ENCODE measurements at regions not wholly inside any gene's neighbourhood (a gene's known extent, or its start where the extent isn't known, plus 50 kb on each side); places are given as distances from the start of the nearest gene placed in this dataset.

DNA sequence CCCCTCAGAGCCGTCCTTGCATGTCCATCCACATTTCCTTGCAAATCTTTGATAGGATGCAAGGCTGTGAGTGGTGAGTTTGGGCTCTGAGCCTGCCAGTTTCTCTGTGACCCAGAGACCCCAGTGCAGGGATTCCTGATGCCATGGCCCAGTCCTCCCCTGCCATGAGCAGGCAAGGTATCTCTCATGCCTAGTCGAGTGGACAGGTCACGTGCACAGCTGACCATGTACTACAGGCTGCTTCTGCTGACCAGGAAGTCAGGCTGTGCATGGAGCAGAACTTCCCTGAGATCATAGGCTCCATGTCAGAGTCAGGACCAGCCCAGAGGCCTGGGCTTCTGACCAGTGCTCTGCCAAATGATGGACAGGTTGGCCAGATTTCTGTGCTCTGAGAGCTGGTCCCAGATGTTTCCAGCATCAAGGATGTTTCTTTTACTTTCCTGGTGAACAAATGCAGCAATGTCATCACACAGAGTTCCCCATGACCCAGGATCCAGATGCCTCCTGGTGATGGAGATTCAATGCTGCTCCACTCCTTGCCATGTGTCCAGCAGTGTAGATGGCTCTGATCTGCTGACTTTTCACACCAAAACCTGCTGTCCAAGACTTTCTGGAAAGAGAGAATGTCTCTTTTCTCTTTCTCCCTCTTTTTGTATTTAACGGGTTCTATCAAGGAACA is 321.6 kb upstream of the HS6ST1 start:
- DNase-seq, result no peak

DNA sequence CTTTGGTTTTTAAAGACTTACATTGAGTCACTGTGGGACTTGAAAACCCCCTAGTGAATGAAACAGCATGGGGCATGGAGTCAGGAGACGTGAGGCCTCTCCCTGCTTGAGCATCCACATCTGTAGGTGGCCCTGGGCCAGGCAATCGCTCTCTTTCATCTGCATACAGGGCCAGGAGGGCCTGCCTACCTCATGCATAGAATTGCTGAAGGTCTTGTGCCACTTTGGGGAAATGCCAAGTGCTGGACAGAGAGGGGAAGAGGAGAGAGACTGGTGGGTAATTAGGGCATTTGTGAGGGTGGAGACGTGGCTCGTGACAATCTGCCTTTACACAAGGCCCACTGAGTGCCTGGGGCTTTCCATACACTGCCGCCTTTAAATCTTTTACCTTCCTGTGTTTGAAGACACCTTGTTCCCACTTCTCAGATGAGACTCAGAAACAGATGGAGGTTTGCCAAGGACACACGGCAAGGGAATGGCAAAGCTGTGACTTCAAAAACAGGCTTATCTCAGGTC is 322.2 kb upstream of the HS6ST1 start:
- no peak for DNase-seq

DNA sequence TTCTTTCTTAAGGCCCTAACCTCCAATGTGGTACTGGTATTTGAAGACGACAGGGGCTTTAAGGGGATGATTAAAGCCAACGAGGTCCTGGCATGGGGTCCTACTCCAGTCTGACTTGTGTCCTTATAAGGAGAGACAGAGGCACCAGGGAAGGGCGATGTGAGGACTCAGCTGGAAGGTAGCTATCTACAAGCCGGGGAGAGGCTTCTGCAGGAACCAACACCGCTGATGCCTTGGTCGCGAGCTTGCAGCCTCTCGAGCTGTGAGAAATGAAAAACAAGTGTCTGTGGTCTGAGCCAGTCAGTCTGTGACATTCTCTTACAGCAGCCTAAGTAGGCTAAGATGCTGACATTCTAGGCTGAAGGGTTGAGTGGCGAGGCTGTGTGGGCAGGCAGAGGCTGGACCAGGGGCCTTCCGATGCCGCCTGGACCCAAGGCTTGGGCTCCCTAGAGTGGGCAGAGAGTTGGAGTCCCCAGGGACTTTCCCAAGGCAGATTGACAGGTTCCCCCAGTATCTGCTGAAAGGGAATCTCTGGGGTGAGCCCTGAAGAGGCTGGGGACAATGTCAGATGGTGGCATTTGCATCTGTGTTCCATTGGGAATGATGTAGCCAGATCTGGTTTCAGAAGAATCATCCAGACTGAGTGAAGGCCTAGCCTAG is 322.9 kb upstream of the HS6ST1 start:
- DNase-seq, result no peak

DNA sequence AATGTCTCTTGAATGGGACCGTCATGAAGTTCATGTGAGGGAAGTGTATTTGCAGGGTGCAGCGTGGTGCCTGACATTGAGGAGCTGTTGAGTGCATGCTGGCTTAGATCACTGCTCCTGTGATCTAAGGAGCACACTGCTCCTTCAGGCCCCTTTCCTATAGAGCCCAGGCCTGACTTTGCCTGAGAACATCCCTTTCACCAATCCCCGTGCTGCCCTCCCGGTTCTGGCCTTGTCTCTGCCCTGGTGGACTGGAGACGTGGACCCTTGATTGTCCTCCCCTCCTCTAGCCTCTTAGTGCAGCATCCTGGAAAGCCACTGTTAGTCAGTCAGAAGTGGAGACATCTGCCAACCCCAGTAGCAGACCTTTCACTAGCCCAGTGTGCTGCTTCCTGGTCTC is 323.6 kb upstream of the HS6ST1 start:
- DNase-seq, result no peak

DNA sequence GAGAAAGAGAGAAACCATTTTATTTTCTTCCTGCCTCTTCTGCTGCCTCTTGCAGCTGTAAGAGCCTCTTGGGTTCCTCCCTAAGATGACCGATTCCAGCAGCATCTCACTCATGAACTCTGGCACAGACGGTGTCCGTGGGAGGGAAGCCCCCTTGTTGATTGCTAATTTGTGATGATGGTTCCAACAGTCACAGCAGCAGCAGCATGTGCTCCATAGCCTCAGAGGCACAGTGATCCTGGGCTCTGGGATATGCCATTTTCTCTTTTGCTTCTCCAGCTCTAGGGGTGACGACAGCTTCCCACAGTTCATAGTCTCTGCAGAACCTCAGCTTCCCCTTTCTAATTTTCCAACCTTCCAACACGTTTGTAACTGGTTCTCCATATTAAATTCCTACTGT is 324.2 kb upstream of the HS6ST1 start:
- no peak for DNase-seq

DNA sequence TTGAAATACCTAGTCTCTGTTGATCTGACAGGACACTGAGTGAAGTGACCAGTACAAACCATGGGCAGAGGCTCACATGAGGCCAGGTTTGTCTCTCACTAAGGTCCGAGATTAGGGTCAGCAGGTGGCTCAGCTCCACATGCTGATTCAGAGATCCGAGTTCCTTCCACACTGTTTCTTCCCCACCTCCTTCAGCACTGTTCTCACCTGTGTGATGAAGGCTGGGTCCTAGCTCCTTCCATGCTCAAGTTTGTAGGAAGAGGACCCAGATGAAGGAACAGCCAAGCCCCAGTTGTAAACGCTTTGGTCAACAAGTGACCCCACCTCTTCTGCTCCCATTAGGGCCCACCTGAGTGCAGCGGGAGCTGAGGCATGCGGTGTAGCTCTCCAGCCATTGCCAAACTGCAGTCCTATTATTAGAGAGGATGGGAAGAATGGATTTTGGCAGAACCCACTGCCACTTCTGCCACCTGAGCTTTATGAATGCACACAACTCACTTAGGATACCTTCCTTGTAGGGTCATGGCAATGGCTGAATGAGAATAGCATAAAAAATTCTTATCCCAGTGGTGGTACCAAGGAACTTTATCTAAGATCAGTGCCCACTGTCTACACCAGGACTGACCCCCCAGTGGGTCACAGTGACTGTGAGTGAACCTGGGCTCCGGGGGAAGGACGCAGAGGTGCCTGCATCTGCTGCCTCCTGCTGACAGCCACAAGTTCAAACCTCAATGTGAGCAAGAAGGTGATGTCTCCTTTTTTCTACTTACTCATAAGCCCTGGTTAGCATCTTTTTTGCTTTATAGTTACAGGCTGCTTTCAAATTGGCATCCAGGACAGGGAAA is 324.8 kb upstream of the HS6ST1 start:
- DNase-seq, result no peak

DNA sequence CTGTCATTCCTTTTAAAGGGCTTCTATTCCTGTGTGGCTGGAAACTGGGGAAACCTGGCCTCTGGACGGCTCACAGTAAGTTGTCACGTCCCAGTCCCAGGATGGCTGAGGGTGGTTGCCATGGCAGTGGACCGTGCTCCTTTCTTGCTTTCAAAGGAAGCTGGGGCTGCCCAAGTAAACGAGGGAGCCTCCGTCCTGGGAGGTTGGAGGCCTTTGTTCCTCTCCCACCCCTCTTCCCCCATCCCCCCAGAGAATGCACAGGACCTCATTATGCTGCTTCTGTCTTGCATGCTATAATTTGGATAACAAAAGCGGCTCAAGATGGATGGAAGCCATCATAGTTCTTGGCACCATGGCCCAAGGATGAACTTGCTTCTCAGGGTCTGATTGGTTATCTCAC is 325.5 kb upstream of the HS6ST1 start:
- DNase-seq, result no peak

DNA sequence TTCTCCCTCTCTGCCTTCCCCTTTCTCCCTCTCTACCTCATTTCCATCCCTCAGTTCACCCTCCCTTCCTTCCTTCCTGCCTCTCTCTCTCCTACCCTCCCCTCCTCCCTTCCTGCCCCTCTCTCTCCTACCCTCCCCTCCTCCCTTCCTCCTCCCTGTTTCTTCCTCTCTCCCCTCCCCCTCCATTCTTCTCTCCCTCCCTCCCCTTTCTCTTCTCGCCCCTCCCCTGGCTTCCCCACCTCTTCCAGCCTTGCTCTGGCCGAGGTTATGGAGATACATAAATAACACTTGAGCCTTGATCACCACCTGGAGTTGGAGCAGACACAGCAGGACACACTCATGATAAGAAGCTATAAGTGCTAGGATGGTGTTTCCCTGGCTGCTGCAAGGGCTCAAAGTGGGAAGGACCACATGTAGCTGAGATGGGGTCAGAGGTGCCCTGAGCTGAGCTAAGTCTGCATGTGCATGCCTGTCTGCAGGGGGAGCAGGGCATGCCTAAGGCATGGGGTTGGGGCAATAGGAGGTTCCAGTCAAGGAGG is 326.1 kb upstream of the HS6ST1 start:
- no peak for DNase-seq

DNA sequence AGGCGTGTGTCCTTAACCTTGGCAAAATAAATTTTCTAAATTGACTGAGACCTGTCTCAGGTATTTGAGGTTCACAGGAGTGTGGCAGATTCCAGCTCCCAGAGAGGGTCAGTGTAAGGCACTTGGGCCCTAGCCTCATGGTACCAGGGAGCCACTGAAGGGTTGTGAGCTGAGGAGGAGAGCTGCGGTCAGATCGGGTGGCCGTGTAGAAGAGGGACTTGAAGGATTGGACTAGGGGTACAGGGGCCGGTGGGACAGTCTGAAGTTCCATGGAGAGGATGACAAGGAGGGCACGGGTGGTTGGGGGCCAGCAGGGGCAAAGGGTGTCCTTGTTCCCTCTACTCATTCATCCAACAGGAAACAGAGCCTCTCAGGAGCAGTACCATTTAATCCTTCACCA is 327.0 kb upstream of the HS6ST1 start:
- no peak for DNase-seq

DNA sequence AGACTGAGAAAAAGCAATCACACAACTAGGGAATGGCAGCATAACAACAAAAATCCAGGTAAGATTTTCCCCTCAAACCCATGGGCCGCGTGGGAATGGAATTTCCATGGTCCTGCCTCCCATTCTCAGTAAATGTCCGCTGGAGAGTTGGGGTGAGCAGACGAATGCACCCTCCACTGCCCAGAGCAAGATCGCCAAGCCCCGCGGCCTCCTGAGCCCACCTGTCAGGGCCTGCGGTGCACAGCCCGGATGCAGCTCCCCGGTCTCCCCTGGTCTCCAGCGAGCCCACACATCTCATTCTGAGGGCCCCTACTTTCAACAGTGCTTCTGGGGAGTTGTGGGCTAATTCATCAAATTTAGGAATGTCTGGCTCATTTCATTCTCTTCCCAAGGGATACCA is 327.4 kb upstream of the HS6ST1 start:
- DNase-seq, result no peak

DNA sequence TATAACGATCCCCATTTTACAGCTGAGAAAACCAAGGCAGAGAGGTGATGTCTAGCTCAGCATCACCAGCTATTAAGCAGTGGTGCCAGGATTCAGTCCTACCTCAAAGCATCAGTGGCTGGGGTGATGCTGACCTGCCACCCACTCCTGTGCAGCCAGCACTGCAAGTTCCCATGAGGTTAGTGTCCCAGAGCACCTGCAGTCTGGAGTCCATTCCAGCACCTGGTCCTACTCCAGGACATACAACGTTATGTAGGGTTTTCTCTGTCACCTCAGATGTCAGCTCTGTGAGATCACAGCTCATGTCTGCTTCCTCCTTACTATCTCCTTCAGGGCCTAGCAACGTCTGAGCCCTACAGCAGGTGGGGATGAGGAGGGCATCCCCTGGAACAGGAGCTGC is 328.0 kb upstream of the HS6ST1 start:
- DNase-seq, result no peak

DNA sequence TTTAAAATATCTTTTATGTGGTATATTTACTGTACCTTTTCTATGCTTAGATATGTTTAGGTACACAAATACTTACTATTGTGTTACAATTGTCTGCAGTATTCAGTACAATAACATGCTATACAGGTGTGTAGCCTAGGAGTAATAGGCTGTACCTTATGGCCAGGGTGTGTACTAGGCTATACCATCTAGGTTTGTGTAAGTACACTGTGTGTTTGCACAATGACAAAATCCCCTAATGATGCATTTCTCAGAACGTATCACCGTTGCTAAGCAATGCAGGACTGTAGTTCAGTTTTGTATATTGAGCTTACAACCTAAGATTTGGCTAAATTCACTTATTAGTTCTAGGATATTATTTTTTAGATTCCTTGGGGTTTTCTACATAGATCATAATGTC is 332.3 kb upstream of the HS6ST1 start:
- no peak for DNase-seq

DNA sequence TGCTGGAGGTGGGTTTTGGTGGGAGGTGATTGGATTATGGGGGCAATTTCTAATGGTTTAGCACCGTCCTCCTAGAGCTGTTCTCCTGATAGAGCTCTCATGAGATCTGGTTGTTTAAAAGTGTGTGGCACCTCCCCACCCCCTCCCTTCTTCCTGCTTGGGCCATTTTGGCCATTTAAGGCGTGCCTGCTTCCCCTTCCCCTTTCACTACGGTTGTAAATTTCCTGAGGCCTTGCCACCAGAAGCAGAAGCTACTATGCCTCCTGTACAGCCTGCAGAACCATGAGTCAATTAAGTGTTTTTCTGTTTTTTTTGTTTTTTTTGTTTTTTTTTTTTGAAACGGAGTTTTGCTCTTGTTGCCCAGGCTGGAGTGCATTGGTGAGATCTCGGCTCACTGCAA is 335.7 kb upstream of the HS6ST1 start:
- no peak for DNase-seq

DNA sequence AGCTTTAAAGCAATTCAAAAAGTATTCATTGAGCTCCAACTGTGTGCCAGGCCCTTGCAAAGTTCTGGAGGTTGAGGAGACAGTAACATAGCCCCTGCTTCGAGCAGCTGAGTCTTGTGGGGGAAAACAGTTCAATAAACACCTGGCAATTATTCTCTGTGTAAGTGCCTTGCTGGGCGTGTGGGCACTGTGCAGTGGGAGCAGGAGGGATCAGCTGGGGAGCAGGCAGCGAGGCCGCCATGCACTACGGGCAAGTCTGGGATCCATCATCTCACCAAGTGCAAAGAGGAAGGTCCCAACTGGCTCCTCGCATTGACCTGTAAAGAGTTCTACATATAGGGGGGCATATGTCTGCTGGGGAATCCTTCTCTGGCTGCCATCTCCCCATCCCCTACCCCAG is 342.2 kb upstream of the HS6ST1 start:
- DNase-seq, result no peak

DNA sequence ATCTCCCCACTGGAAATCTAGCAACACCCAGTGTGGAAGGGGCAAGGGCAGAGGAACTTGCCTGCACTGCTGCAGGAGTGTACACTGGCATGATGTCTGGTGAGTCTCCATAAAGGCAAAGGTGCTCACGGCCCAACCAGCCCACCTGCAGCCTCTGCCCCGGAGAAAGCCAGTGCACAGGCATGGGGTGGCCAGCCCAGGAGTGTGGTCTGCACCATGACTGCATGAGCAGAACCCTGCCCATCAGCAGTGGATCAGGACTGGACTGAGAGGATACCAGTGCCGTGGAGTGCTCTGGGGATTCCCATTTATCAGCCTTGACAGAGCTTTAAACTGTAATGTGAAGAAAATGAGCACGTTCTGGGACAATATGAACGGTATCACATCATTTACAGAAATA is 342.6 kb upstream of the HS6ST1 start:
- no peak for DNase-seq

DNA sequence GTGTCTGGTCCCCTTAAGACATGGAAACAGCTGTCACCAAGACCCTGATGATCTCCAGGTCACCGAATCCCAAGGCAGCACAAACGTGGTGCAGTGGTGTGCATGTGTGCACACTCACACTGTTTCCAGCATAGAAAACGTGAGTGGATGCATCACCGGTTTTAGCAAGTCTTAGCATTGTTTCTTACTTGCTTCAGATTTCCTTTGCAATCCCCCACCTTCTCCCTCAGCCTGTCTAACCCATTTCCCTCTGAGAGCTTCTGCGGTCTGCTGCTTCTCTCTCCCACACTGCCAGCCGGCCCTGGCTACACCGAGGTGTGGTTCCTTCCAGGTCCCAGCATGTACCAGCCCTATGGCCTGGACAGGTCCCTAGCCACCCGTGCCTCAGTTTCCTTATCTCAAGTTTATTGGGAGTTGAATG is 343.4 kb upstream of the HS6ST1 start:
- DNase-seq, result no peak

DNA sequence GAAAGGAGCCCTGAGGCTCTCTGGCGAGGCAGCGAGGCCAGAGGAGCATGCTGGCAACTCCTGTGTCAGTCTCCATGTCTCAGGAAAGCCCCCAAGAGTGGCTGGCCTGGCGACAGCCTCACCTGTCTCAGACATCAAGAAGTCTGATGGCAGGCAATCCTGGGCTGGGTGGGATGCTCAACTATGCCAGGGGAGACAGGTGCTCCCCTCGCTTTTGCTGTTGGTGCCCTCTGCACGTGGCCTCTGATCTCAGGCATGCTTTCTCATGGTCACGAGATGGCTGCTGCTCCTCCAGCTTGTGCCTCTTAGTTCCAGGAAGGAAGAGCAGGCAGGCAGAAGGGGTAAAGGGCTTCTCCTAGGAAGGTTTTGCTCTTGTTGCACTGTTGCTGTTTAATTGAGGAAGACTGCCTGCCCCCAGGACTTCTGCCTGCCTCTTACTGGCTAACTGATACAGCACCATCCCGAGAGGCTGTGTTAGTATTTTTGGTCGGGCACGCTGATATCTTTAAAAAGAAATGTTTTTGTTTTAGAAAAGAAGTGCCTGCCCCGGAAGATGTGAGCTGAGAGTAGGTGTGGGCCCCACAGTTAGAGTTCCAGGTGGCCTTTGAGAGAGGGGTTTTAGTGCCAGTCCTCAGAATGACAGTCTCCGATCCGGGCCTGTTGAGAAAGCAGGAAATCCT is 344.8 kb upstream of the HS6ST1 start:
- DNase-seq, result no peak

DNA sequence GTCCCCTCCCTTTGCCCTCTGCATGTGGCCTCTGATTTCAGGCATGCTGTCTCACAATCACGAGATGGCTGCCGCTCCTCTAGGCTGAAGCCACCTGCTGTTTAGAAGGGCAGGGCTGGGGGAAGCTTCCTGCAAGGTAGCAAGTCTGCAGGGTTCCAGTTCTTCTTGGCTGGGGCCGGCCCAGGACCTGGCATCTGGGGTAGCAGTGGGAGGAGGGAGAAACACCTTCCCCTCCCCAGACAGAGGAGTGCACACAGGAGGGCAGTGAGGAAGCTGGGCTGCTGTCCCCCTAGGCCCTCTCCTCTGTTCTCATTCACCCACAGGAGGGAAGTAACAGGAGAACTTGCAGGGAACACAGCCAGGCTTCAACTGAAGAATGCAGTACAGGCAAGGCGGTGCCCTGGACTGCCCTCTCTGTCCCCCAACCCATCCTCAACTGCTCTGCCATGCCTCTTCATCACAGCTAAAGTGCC is 345.9 kb upstream of the HS6ST1 start:
- no peak for DNase-seq

DNA sequence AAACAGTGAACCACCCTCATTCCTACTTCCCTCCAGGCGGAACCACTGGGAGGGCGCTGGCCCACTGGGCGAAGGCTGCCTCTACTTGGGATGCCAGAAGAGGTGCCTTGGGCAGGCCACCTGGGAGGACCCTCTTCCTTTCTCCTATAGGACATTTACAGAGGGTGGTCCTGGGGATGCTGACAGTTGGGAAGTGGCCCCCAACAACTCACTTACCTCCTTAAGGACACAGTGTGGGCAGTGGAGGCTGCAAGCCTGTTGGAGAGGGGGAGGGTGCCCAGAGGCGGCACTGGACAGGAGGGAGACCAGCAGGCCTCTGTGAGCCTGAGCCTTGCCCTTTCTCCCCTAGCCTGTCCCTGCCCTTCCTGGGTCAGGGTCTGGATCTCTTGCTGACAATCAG is 346.4 kb upstream of the HS6ST1 start:
- DNase-seq, result no peak

DNA sequence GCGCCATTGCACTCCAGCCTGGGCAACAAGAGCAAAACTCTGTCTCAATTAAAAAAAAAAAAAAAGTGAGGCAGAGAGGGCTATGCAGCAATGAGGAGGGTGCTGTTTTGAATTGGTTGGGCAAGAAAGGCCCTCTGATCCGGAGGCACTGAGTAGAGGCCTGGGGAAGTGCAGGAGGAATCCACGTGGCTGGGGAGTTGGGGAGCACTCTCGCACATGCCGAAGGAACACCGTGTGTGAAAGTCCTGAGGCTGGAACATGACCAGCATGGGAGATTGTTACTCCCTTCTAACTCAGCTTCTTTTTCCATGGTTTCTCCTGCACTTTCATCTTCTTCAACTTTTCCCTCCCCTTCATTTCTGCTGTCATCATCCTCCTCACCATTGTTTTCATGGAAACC is 347.9 kb upstream of the HS6ST1 start:
- no peak for DNase-seq

DNA sequence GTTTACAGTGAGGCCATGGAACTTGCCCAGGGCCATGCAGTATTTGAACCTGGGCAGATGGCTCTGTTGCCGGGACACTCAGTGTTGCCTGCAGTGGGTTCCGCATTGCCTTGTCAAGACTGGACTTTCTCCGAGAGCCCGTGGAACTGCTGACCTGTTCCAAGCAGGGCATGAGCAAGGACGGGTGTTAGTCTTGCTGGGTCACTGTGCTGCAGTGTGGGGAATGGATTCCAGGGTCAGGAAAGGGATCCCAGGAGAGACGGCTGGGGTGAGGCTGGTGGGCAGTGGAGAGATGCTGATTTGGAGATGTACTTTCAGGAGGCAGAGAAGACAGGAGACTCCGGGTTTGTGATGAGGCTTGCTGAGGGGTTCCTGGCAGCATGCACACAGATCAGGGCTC is 348.7 kb upstream of the HS6ST1 start:
- no peak for DNase-seq

DNA sequence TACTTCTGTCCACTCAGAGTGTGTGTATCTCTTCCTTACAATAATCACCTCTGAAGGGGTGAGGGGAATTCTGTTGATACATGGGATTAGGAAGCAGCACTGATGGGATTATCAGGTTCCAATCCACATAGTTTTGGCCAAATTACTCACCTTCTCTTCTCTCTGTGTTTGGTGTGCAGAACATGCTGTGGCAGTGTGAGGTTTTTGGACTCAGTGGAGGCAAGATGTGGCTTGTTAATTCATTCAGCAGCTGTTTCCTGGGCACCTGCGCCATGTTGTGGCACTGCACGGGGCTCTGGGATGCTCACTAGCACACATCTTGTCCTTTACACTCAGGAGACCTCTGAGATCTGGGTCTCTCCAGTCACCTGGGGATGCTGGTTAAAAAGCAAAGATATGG is 350.3 kb upstream of the HS6ST1 start:
- DNase-seq, result no peak

DNA sequence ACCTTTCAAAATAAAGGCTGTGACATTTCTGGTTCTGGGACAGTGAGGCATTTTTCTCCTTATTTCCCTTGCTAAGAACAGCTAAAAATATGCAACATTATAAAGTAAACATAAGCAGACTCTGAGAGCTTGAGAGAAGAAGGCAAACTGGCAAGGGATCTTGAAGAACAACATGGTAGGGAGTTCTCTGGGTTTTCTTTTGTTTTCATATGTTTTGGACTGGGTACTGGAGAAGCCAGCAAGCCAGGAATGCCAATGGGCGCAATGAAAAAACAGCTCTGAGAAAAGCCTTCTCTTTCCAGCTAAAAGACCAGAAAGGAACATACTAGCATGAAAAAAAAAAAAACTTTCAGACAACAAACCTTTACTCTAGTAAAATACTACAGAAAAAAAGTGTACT is 351.4 kb upstream of the HS6ST1 start:
- DNase-seq, result no peak

Measured in stimulated activated CD4-positive, alpha-beta T cell treated with anti-CD3 and anti-CD28 coated beads, Interleukin-4, amount 100 ng/mL, for 4 hours (primary cell).